ENCODE measurements at regions not wholly inside any gene's neighbourhood (a gene's known extent, or its start where the extent isn't known, plus 50 kb on each side); places are given as distances from the start of the nearest gene placed in this dataset.
A peak's percentile ranks its signal among the peaks of the same experiment; 100 is the strongest.

- no peak for TF ChIP-seq CTCF (IDR thresholded peaks at IDR 0.05)
- H3K36me3 Mint-ChIP-seq (ENCODE audit: low read depth): peaks cover 31% of the 10 kb centered on the region
- peaks cover 66% of the 10 kb centered on the region for H3K4me1 Mint-ChIP-seq (ENCODE audit: low read depth)
- DNase-seq: peak; percentile 11
- H3K4me3 Mint-ChIP-seq: peak overlapping the region; percentile 13
- H3K27me3 Mint-ChIP-seq (ENCODE audit: insufficient read depth): no peaks in the 10 kb centered on the region
- peak overlapping the region; percentile 25; the same call in 1 of the 2 replicates for H3K27ac Mint-ChIP-seq
- peaks cover 11% of the 10 kb centered on the region for H3K9me3 Mint-ChIP-seq
Observed at GRCh38 chr18:67862069-67862468, 345.5 kb upstream of the DSEL start.

- no peak overlapping the region for H3K27ac Mint-ChIP-seq
- H3K36me3 Mint-ChIP-seq (ENCODE audit: low read depth): peaks cover 24% of the 10 kb centered on the region
- TF ChIP-seq CTCF (IDR thresholded peaks at IDR 0.05): no peak
- no peak overlapping the region for H3K4me3 Mint-ChIP-seq
- H3K4me1 Mint-ChIP-seq (ENCODE audit: low read depth): peaks cover 10% of the 10 kb centered on the region
- H3K9me3 Mint-ChIP-seq: peaks cover 11% of the 10 kb centered on the region
- DNase-seq: no peak
- H3K27me3 Mint-ChIP-seq (ENCODE audit: insufficient read depth): no peaks in the 10 kb centered on the region
Observed at GRCh38 chr18:67854340-67854739, 337.8 kb upstream of the DSEL start.

- no peak overlapping the region for H3K4me3 Mint-ChIP-seq
- no peaks in the 10 kb centered on the region; the same call in 1 of the 2 replicates for H3K27me3 Mint-ChIP-seq (ENCODE audit: insufficient read depth)
- TF ChIP-seq CTCF (IDR thresholded peaks at IDR 0.05): no peak
- H3K9me3 Mint-ChIP-seq: peaks cover 4% of the 10 kb centered on the region; the same call in 1 of the 2 replicates
- peaks cover 9% of the 10 kb centered on the region for H3K4me1 Mint-ChIP-seq (ENCODE audit: low read depth)
- H3K36me3 Mint-ChIP-seq (ENCODE audit: low read depth): peaks cover 11% of the 10 kb centered on the region
- no peak overlapping the region for H3K27ac Mint-ChIP-seq
- no peak for DNase-seq
Observed at GRCh38 chr18:67846422-67847098, 330.0 kb upstream of the DSEL start.

GRCh38 chr18:67845035-67845434 lies 328.5 kb upstream of the DSEL start:
- peak; percentile 30 for DNase-seq
- no peak overlapping the region for H3K27ac Mint-ChIP-seq

GRCh38 chr18:67840379-67840778 lies 323.9 kb upstream of the DSEL start:
- Mint-ChIP-seq H3K4me1 (ENCODE audit: low read depth) (peaks cover 18% of the 10 kb centered on the region), H3K27me3 (ENCODE audit: insufficient read depth) (no peaks in the 10 kb centered on the region; the same call in 1 of the 2 replicates), H3K9me3 (no peaks in the 10 kb centered on the region), H3K27ac (no peak overlapping the region), H3K36me3 (ENCODE audit: low read depth) (peaks cover 5% of the 10 kb centered on the region; the same call in 1 of the 2 replicates), H3K4me3 (no peak overlapping the region)
- DNase-seq: no peak
- no peak for TF ChIP-seq CTCF (IDR thresholded peaks at IDR 0.05)

More at GRCh38 chr18:67845035-67845434, 328.5 kb upstream of the DSEL start:
- peaks cover 11% of the 10 kb centered on the region for H3K36me3 Mint-ChIP-seq (ENCODE audit: low read depth)
- H3K4me1 Mint-ChIP-seq (ENCODE audit: low read depth): peaks cover 9% of the 10 kb centered on the region
- H3K27me3 Mint-ChIP-seq (ENCODE audit: insufficient read depth): no peaks in the 10 kb centered on the region; the same call in 1 of the 2 replicates
- peaks cover 4% of the 10 kb centered on the region; the same call in 1 of the 2 replicates for H3K9me3 Mint-ChIP-seq
- 0 out of 2 replicates have a peak overlapping the region, but pooled peaks have one; percentile 14 for H3K4me3 Mint-ChIP-seq
- peak; percentile 34; the same call in 1 of the 2 replicates for TF ChIP-seq CTCF (IDR thresholded peaks at IDR 0.05)

Data from HFFc6 (cell line).